GM06990 (cell line): ENCODE measurements at regions not wholly inside any gene's neighbourhood (a gene's known extent, or its start where the extent isn't known, plus 50 kb on each side); places are given as distances from the start of the nearest gene placed in this dataset.
A peak's percentile ranks its signal among the peaks of the same experiment; 100 is the strongest.

Source experiments
- DNase-seq: peaks from one replicate; pipeline ENCODE4 v3.0.0-alpha.2; 2011; ENCODE audit not compliant: insufficient read length; ENCODE audit errors: extremely low read depth
- H3K27me3 ChIP-seq: replicated peaks from 2 replicates; pipeline ENCODE4 v1.6.0; 2011; ENCODE audit warnings: low read length; ENCODE audit not compliant: control insufficient read depth, insufficient read depth
- H3K36me3 ChIP-seq: 2 replicates; pipeline ENCODE4 v1.5.1; 2011; ENCODE audit warnings: low read length; ENCODE audit not compliant: control insufficient read depth, insufficient read depth
- H3K4me3 ChIP-seq: replicated peaks from 2 replicates; pipeline ENCODE4 v1.5.1; 2011; ENCODE audit warnings: low read depth, mild to moderate bottlenecking, control low read depth, low read length
- TF ChIP-seq, protein P1 (sequence below): IDR thresholded peaks from 2 replicates; pipeline ENCODE4 v1.5.1; 2011; ENCODE audit warnings: low read length, control low read depth, mild to moderate bottlenecking, inconsistent platforms; ENCODE audit not compliant: insufficient read depth, poor library complexity, severe bottlenecking

DNA sequence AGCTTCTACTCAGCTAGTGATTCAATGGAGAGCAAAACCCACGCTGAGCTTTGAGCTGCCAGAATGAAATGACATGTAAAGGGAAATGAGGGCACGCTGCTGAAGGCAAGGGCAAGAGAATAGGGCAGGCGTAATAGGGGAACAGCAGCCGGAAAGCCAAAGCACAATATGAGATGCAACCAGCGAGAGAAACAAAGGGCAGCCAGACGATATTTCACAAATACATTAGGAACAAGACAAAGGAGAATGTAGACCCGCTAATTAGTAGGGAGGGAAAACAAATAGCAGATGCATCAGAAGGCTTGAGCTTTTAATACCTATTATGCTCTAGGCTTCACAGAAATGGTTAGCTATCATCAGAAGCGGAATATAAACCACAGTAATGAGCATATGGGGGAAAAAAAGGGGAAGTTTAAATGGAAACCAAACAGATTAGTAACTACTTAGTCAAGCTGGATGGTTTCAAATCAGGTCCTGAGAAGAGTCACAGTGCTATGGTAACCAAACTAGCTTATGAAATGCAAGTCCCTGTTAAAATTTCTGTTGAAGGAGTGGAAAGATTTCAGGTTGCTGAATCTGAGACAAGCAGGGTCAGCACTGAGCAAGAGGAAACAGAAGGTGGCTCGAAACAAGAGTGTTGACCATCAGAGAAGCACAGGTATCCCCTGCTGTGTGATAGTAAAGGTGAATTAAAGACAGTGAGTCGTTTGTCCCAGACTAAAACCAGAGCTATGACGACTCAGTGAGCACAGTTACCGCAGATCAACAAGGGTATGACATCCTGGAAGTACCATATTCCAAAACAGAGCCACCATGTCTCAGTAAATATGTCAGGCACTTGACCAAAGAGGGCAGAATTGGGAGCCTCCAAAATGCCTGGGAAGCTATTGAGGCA, 496.9 kb upstream of the CELF2 start:
- no peaks in the 10 kb centered on the region for H3K36me3 ChIP-seq
- H3K4me3 ChIP-seq = no peak overlapping the region
- DNase-seq = peak; percentile 41
- H3K27me3 ChIP-seq = no peaks in the 10 kb centered on the region
- TF ChIP-seq, protein P1, sequence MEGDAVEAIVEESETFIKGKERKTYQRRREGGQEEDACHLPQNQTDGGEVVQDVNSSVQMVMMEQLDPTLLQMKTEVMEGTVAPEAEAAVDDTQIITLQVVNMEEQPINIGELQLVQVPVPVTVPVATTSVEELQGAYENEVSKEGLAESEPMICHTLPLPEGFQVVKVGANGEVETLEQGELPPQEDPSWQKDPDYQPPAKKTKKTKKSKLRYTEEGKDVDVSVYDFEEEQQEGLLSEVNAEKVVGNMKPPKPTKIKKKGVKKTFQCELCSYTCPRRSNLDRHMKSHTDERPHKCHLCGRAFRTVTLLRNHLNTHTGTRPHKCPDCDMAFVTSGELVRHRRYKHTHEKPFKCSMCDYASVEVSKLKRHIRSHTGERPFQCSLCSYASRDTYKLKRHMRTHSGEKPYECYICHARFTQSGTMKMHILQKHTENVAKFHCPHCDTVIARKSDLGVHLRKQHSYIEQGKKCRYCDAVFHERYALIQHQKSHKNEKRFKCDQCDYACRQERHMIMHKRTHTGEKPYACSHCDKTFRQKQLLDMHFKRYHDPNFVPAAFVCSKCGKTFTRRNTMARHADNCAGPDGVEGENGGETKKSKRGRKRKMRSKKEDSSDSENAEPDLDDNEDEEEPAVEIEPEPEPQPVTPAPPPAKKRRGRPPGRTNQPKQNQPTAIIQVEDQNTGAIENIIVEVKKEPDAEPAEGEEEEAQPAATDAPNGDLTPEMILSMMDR = no peak

DNA sequence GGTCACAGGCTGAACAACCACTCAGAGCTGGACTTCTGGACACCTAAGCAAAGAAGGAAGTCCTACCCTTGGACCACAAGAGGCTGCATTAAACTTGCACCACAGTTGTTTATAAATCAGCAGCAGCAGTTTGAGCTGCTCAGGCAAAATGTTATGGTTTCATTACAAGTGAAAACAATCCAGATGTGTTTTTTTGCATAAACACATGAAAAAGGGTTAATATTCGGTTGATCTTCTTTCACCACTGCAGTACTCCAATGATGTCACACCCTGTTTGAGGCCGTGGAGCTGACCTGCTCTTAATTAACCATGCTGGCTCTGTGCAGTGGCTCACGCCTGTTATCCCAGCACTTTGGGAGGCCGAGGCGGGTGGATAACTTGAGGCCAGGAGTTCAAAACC, 490.8 kb upstream of the CELF2 start:
- DNase-seq = no peak
- Histone ChIP-seq H3K36me3 (no peaks in the 10 kb centered on the region), H3K27me3 (no peaks in the 10 kb centered on the region; the same call in 1 of the 2 replicates), H3K4me3 (no peak overlapping the region)
- TF ChIP-seq, protein P1 = no peak

DNA sequence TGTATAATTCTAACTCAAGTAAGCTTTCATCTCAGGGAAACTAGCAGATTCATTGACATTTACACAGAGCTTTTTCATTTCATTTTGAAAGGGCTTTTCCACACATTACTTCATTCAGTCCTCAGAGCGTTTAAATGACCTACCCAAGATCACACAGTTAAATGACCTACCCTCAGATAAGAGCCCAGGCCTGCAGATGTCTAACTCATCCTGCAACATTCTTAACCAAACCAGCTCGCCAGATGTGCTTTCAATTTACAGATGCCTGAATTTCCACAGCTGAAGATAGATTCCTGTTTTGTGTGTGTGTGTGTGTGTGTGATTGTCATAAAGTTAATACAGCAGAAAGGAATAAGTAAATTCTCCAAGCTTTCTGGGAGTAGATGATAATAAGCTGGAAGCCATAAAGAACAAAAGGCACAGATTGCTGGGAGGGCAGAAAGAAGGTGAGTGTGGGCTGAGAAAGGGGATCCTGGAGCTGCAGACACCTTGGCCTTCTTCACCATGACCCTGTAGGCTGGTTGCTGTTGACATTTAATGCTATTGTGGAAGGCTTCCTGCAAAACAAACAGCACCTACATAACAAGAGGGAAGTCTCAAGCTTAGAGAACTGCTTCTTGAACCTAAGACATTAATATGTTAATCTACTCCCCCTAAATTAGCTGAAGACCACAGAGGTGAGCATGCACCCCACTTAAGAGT, 489.7 kb upstream of the CELF2 start:
- H3K4me3 ChIP-seq = no peak overlapping the region
- no peak for DNase-seq
- H3K36me3 ChIP-seq = no peaks in the 10 kb centered on the region
- no peaks in the 10 kb centered on the region; the same call in 1 of the 2 replicates for H3K27me3 ChIP-seq
- TF ChIP-seq, protein P1 = no peak

DNA sequence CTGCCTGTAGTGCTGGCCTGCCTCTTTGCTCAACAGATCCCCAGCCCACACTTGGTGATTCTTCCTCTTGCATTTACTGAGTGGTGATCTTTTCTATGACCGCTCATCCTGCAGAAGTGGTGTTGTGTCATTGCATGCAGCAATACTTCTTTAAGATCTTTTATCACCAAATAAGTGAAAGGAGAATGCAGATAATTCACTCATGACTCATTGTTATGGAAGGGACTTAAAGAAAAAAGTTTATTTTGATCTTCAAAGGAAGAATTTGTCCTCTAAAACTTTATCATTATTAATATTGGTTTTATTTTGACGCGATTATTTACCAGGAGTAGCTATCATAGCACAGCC, 489.1 kb upstream of the CELF2 start:
- TF ChIP-seq, protein P1 = no peak
- H3K27me3 ChIP-seq = no peaks in the 10 kb centered on the region; the same call in 1 of the 2 replicates
- no peak overlapping the region for H3K4me3 ChIP-seq
- no peaks in the 10 kb centered on the region for H3K36me3 ChIP-seq
- DNase-seq = no peak

DNA sequence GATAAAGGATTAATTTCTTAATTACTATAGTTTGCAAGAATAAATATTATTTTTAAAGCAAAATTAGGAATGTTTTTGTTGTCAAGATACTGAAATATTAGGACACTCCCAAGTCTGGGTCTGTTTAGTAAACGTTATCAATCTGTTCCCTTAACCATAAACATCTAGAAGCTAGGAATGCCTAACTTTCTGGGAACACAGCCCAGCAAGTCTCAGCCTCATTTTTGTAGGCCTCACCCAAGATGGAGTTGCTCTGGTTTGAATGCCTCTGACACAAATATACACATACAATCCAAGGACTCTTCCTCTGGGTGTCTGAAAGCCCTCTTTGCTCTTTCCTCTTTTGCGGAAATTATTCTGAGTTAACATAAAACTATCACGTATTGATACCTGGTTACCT, 487.4 kb upstream of the CELF2 start:
- TF ChIP-seq, protein P1 = no peak
- no peaks in the 10 kb centered on the region; the same call in 1 of the 2 replicates for H3K27me3 ChIP-seq
- DNase-seq = no peak
- no peaks in the 10 kb centered on the region for H3K36me3 ChIP-seq
- no peak overlapping the region for H3K4me3 ChIP-seq
